ENCODE measurements at regions not wholly inside any gene's neighbourhood (a gene's known extent, or its start where the extent isn't known, plus 50 kb on each side); places are given as distances from the start of the nearest gene placed in this dataset.

DNA sequence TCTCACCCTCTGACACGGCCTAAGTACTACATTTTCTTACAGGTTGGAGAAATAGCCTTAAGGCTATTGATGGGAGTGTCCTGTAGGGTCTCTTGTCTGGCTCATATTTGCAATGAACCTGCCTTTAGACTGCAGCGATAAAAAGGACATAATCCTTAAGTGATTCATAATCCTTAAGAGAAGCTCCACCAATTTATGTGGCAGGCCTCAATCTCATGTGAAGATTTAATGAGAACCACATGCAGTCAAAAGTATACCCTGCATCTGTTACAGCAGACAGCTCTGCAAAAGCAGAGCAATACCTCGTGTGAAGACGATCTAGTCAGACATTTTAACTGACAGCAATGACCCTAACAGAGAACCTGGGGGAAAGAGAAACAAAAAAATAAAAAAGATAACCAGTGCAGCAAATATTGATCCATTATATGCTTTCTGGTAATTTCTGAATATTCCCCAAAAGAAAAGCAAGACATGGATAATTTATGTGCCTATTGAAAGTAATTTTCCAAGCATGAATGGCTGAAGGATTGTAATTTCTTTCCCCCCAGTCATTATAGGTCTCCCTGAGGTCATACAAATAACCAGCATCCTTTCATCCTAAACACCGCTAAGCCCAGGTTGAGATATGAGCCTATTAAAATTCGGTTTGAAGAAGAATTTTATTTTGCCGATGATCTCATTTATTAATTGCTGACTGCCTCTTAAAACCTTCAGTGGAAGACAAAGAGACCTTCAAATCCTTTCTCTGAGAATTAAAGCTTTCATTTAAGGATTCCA, 321.8 kb upstream of the NBEA start:
- intact Hi-C loops (cut with micrococcal nuclease; ENCODE audit: unreplicated experiment): no loop called here
- peaks cover 21% of the 10 kb centered on the region for H3K4me1 Mint-ChIP-seq (ENCODE audit: low read depth, unreplicated experiment)
- H3K36me3 ChIP-seq (ENCODE audit: control insufficient read depth, insufficient read depth, low read length): no peaks in the 10 kb centered on the region
- H3K27me3 ChIP-seq (replicated peaks; ENCODE audit: control insufficient read depth, insufficient read depth, low read length): no peaks in the 10 kb centered on the region
- H3K36me3 Mint-ChIP-seq (ENCODE audit: insufficient read depth, unreplicated experiment): no peaks in the 10 kb centered on the region
- no peak for DNase-seq
- ChIA-PET CTCF (no interaction called here), POLR2A (no interaction called here)
- H3K4me3 ChIP-seq (ENCODE audit: low read depth, low read length): no peak overlapping the region
- no peak overlapping the region for H3K27ac Mint-ChIP-seq (ENCODE audit: unreplicated experiment)
- no peak overlapping the region for H3K4me3 Mint-ChIP-seq (ENCODE audit: unreplicated experiment)
- BruUV-seq (replicated peaks): no TSS peak
- no peaks in the 10 kb centered on the region; the same call in 1 of the 2 replicates for H3K9me3 ChIP-seq
- TF ChIP-seq, protein P1, sequence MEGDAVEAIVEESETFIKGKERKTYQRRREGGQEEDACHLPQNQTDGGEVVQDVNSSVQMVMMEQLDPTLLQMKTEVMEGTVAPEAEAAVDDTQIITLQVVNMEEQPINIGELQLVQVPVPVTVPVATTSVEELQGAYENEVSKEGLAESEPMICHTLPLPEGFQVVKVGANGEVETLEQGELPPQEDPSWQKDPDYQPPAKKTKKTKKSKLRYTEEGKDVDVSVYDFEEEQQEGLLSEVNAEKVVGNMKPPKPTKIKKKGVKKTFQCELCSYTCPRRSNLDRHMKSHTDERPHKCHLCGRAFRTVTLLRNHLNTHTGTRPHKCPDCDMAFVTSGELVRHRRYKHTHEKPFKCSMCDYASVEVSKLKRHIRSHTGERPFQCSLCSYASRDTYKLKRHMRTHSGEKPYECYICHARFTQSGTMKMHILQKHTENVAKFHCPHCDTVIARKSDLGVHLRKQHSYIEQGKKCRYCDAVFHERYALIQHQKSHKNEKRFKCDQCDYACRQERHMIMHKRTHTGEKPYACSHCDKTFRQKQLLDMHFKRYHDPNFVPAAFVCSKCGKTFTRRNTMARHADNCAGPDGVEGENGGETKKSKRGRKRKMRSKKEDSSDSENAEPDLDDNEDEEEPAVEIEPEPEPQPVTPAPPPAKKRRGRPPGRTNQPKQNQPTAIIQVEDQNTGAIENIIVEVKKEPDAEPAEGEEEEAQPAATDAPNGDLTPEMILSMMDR (IDR thresholded peaks at IDR 0.05; ENCODE audit: insufficient read depth in 1 of 2, low read depth in 1 of 2, low read length in 1 of 2, severe bottlenecking in 1 of 2, unreplicated experiment in 1 of 2): no peak
- no peaks in the 10 kb centered on the region for H3K27me3 Mint-ChIP-seq (ENCODE audit: insufficient read depth, unreplicated experiment)
- peaks cover 15% of the 10 kb centered on the region for H3K4me1 ChIP-seq
- H3K9me3 Mint-ChIP-seq (ENCODE audit: unreplicated experiment): peaks cover 9% of the 10 kb centered on the region

DNA sequence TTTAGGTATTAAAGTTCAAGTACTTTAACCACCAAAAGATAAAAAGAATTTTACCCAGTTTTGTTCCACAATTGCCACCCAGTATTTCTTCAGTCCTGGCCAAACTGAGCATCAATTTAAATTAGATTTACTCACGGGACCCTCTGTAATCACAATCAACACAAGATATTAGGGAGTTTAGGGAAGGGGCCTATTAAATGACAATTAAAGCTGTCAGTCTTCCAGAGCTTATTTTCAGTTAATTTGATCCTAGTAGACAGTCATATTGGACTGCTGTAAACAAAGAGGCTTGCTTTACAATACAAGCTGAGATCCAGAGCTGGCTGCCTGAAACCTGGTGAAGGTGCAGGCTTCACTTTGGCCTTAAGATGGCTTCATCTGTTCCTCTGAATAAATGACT, 321.2 kb upstream of the NBEA start:
- no peak overlapping the region for H3K4me3 ChIP-seq (ENCODE audit: low read depth, low read length)
- Mint-ChIP-seq H3K9me3 (ENCODE audit: unreplicated experiment) (peaks cover 9% of the 10 kb centered on the region), H3K27ac (ENCODE audit: unreplicated experiment) (no peak overlapping the region), H3K4me1 (ENCODE audit: low read depth, unreplicated experiment) (peaks cover 15% of the 10 kb centered on the region), H3K4me3 (ENCODE audit: unreplicated experiment) (no peak overlapping the region), H3K27me3 (ENCODE audit: insufficient read depth, unreplicated experiment) (no peaks in the 10 kb centered on the region), H3K36me3 (ENCODE audit: insufficient read depth, unreplicated experiment) (no peaks in the 10 kb centered on the region)
- no peaks in the 10 kb centered on the region for H3K36me3 ChIP-seq (ENCODE audit: control insufficient read depth, insufficient read depth, low read length)
- no peaks in the 10 kb centered on the region for H3K27me3 ChIP-seq (replicated peaks; ENCODE audit: control insufficient read depth, insufficient read depth, low read length)
- POLR2A ChIA-PET: no interaction called here
- BruUV-seq (replicated peaks): no TSS peak
- intact Hi-C loops (cut with micrococcal nuclease; ENCODE audit: unreplicated experiment): no loop called here
- TF ChIP-seq, protein P1 (IDR thresholded peaks at IDR 0.05; ENCODE audit: insufficient read depth in 1 of 2, low read depth in 1 of 2, low read length in 1 of 2, severe bottlenecking in 1 of 2, unreplicated experiment in 1 of 2): no peak
- H3K4me1 ChIP-seq: peaks cover 10% of the 10 kb centered on the region
- no peaks in the 10 kb centered on the region; the same call in 1 of the 2 replicates for H3K9me3 ChIP-seq
- CTCF ChIA-PET: no interaction called here
- no peak for DNase-seq

DNA sequence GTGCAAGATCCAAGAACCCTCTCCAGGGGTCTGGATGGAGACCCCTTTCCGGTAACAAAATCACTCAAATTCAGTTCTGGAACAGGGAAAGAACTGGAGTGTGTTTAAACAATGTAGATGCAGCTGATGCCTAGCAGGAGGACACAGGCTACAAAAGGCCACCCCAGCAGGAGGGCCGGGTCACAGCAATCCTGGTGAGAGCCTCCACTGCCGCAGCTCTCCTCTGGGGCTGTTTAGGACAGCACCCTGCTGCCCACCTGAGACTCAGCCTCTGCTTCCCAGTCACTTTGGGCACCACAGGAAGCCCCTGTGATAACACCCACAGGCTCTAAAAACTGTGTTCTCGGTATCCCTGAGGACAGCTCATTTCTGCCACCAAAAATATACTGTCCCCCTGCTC, 318.7 kb upstream of the NBEA start:
- TF ChIP-seq, protein P1 (IDR thresholded peaks at IDR 0.05; ENCODE audit: insufficient read depth in 1 of 2, low read depth in 1 of 2, low read length in 1 of 2, severe bottlenecking in 1 of 2, unreplicated experiment in 1 of 2): no peak
- Histone ChIP-seq H3K9me3 (no peaks in the 10 kb centered on the region; the same call in 1 of the 2 replicates), H3K36me3 (ENCODE audit: control insufficient read depth, insufficient read depth, low read length) (no peaks in the 10 kb centered on the region), H3K4me1 (peaks cover 28% of the 10 kb centered on the region), H3K27me3 (replicated peaks; ENCODE audit: control insufficient read depth, insufficient read depth, low read length) (no peaks in the 10 kb centered on the region), H3K4me3 (ENCODE audit: low read depth, low read length) (no peak overlapping the region)
- BruUV-seq (replicated peaks): no TSS peak
- Mint-ChIP-seq H3K4me1 (ENCODE audit: low read depth, unreplicated experiment) (peaks cover 30% of the 10 kb centered on the region), H3K4me3 (ENCODE audit: unreplicated experiment) (no peak overlapping the region), H3K27ac (ENCODE audit: unreplicated experiment) (no peak overlapping the region), H3K27me3 (ENCODE audit: insufficient read depth, unreplicated experiment) (no peaks in the 10 kb centered on the region), H3K36me3 (ENCODE audit: insufficient read depth, unreplicated experiment) (no peaks in the 10 kb centered on the region), H3K9me3 (ENCODE audit: unreplicated experiment) (peaks cover 9% of the 10 kb centered on the region)
- intact Hi-C loops (cut with micrococcal nuclease; ENCODE audit: unreplicated experiment): no loop called here
- ChIA-PET POLR2A (no interaction called here), CTCF (no interaction called here)
- DNase-seq: no peak

Measured in Caco-2 (cell line).